ENCODE measurements at regions not wholly inside any gene's neighbourhood (a gene's known extent, or its start where the extent isn't known, plus 50 kb on each side); places are given as distances from the start of the nearest gene placed in this dataset.

- no peak for DNase-seq (ENCODE audit: low spot score)
- no TSS peak for BruUV-seq (replicated peaks)
- no peaks in the 10 kb centered on the region for H3K9me3 ChIP-seq (ENCODE audit: low read depth, low read length, poor library complexity, severe bottlenecking)
- no peak overlapping the region for H3K27ac ChIP-seq (ENCODE audit: low read depth, low read length, poor library complexity, severe bottlenecking)
- H3K4me3 ChIP-seq (ENCODE audit: low read depth, low read length, poor library complexity, severe bottlenecking), result no peak overlapping the region
- POLR2A ChIA-PET (ENCODE audit: low non-redundant PET), result no interaction called here
- TF ChIP-seq EZH2 (IDR thresholded peaks at IDR 0.05; ENCODE audit: borderline replicate concordance, low read depth, low read length, poor library complexity, severe bottlenecking) (no peak), CTCF (conservative IDR thresholded peaks at IDR 0.05; ENCODE audit: low read depth, low read length) (no peak)
- H3K36me3 ChIP-seq (ENCODE audit: insufficient read depth, low read length, poor library complexity, severe bottlenecking), result no peaks in the 10 kb centered on the region
- intact Hi-C loops (cut with micrococcal nuclease; ENCODE audit: unreplicated experiment), result no loop called here
- CTCF ChIA-PET, result no interaction called here
- H3K27me3 ChIP-seq (replicated peaks; ENCODE audit: insufficient read depth, low read depth, low read length, poor library complexity), result peaks cover 16% of the 10 kb centered on the region
- H3K4me1 ChIP-seq (ENCODE audit: insufficient read depth, low read length, poor library complexity, severe bottlenecking), result no peaks in the 10 kb centered on the region
These were observed 179.3 kb downstream of the BMP7 start for GRCh38 chr20:57087102-57087501.

GRCh38 chr20:57087705-57088104 lies 178.7 kb downstream of the BMP7 start:
- no peak overlapping the region for H3K4me3 ChIP-seq (ENCODE audit: low read depth, low read length, poor library complexity, severe bottlenecking)
- no peaks in the 10 kb centered on the region for H3K4me1 ChIP-seq (ENCODE audit: insufficient read depth, low read length, poor library complexity, severe bottlenecking)
- H3K36me3 ChIP-seq (ENCODE audit: insufficient read depth, low read length, poor library complexity, severe bottlenecking), result no peaks in the 10 kb centered on the region
- H3K27me3 ChIP-seq (replicated peaks; ENCODE audit: insufficient read depth, low read depth, low read length, poor library complexity), result peaks cover 16% of the 10 kb centered on the region
- TF ChIP-seq EZH2 (IDR thresholded peaks at IDR 0.05; ENCODE audit: borderline replicate concordance, low read depth, low read length, poor library complexity, severe bottlenecking), result no peak
- no peak for TF ChIP-seq CTCF (conservative IDR thresholded peaks at IDR 0.05; ENCODE audit: low read depth, low read length)
- H3K27ac ChIP-seq (ENCODE audit: low read depth, low read length, poor library complexity, severe bottlenecking), result no peak overlapping the region
- ChIA-PET CTCF (no interaction called here), POLR2A (ENCODE audit: low non-redundant PET) (no interaction called here)
- DNase-seq (ENCODE audit: low spot score), result no peak
- no TSS peak for BruUV-seq (replicated peaks)
- intact Hi-C loops (cut with micrococcal nuclease; ENCODE audit: unreplicated experiment), result no loop called here
- H3K9me3 ChIP-seq (ENCODE audit: low read depth, low read length, poor library complexity, severe bottlenecking), result no peaks in the 10 kb centered on the region

- intact Hi-C loops (cut with micrococcal nuclease; ENCODE audit: unreplicated experiment), result no loop called here
- Histone ChIP-seq H3K27ac (ENCODE audit: low read depth, low read length, poor library complexity, severe bottlenecking) (no peak overlapping the region), H3K4me1 (ENCODE audit: insufficient read depth, low read length, poor library complexity, severe bottlenecking) (no peaks in the 10 kb centered on the region), H3K36me3 (ENCODE audit: insufficient read depth, low read length, poor library complexity, severe bottlenecking) (no peaks in the 10 kb centered on the region), H3K27me3 (replicated peaks; ENCODE audit: insufficient read depth, low read depth, low read length, poor library complexity) (peaks cover 16% of the 10 kb centered on the region), H3K4me3 (ENCODE audit: low read depth, low read length, poor library complexity, severe bottlenecking) (no peak overlapping the region), H3K9me3 (ENCODE audit: low read depth, low read length, poor library complexity, severe bottlenecking) (no peaks in the 10 kb centered on the region)
- no TSS peak for BruUV-seq (replicated peaks)
- POLR2A ChIA-PET (ENCODE audit: low non-redundant PET), result no interaction called here
- DNase-seq (ENCODE audit: low spot score), result no peak
- CTCF ChIA-PET, result no interaction called here
- no peak for TF ChIP-seq EZH2 (IDR thresholded peaks at IDR 0.05; ENCODE audit: borderline replicate concordance, low read depth, low read length, poor library complexity, severe bottlenecking)
These were observed 178.0 kb downstream of the BMP7 start for GRCh38 chr20:57088436-57088835.

GRCh38 chr20:57089699-57090144 lies 176.7 kb downstream of the BMP7 start:
- CTCF ChIA-PET, result interaction anchor here (1.6 kb wide), 1 partner anchor 257 kb away, joined by 10 read pairs; no protein-coding TSS in a partner anchor
- peaks cover 16% of the 10 kb centered on the region for H3K27me3 ChIP-seq (replicated peaks; ENCODE audit: insufficient read depth, low read depth, low read length, poor library complexity)
- intact Hi-C loops (cut with micrococcal nuclease; ENCODE audit: unreplicated experiment), result loop anchor here (1.0 to 5.0 kb wide), 2 partner anchors 257 to 408 kb away; no protein-coding TSS in a partner anchor
- BruUV-seq (replicated peaks), result no TSS peak
- POLR2A ChIA-PET (ENCODE audit: low non-redundant PET), result no interaction called here
- no peaks in the 10 kb centered on the region for H3K9me3 ChIP-seq (ENCODE audit: low read depth, low read length, poor library complexity, severe bottlenecking)
- TF ChIP-seq EZH2 (IDR thresholded peaks at IDR 0.05; ENCODE audit: borderline replicate concordance, low read depth, low read length, poor library complexity, severe bottlenecking) (no peak), CTCF (conservative IDR thresholded peaks at IDR 0.05; ENCODE audit: low read depth, low read length) (peak; percentile 86)
- no peak overlapping the region for H3K4me3 ChIP-seq (ENCODE audit: low read depth, low read length, poor library complexity, severe bottlenecking)
- no peaks in the 10 kb centered on the region for H3K36me3 ChIP-seq (ENCODE audit: insufficient read depth, low read length, poor library complexity, severe bottlenecking)
- peak; percentile 70 for DNase-seq (ENCODE audit: low spot score)
- no peak overlapping the region for H3K27ac ChIP-seq (ENCODE audit: low read depth, low read length, poor library complexity, severe bottlenecking)
- H3K4me1 ChIP-seq (ENCODE audit: insufficient read depth, low read length, poor library complexity, severe bottlenecking), result no peaks in the 10 kb centered on the region
